Activated CD4-positive, alpha-beta memory T cell treated with anti-CD3 and anti-CD28 coated beads, Interleukin-2, amount 10 ng/mL, durations not matched to agents 7 days and 5 days (primary cell): ENCODE measurements at regions not wholly inside any gene's neighbourhood (a gene's known extent, or its start where the extent isn't known, plus 50 kb on each side); places are given as distances from the start of the nearest gene placed in this dataset.
"Not testable (repeated sequence)": the region's sequence is repeated elsewhere in the genome, so short reads cannot be mapped to it uniquely, and the experiment has no call there.

Experiments used
- CTCF ChIA-PET: fragments of 350-600 bp; sonication (Branson Sonifier 250); formaldehyde crosslinking; loops from one replicate; lab custom pipeline; 2021; ENCODE audit warnings: antibody characterized with exemption, inconsistent platforms; lab: Charles Lee
- POLR2A ChIA-PET: fragments of 350-600 bp; sonication (Branson Sonifier 250); formaldehyde crosslinking; loops from one replicate; lab custom pipeline; 2021; ENCODE audit warnings: antibody characterized with exemption; lab: Charles Lee
- DNase-seq: peaks from one replicate; pipeline ENCODE4 v3.0.0-alpha.2; 2020
- H3K27ac Mint-ChIP-seq: one replicate; pipeline ENCODE4 v1.8.0; 2021; ENCODE audit warnings: mild to moderate bottlenecking, mixed read lengths
- H3K27me3 Mint-ChIP-seq: one replicate; pipeline ENCODE4 v1.8.0; 2021; ENCODE audit warnings: mixed read lengths
- H3K36me3 Mint-ChIP-seq: one replicate; pipeline ENCODE4 v1.8.0; 2021; ENCODE audit warnings: low read depth, mixed read lengths
- H3K4me1 Mint-ChIP-seq: one replicate; pipeline ENCODE4 v1.8.0; 2021; ENCODE audit warnings: mixed read lengths
- H3K4me3 Mint-ChIP-seq: one replicate; pipeline ENCODE4 v1.8.0; 2021; ENCODE audit warnings: mild to moderate bottlenecking, mixed read lengths
- H3K9me3 Mint-ChIP-seq: one replicate; pipeline ENCODE4 v1.8.0; 2021; ENCODE audit warnings: mixed read lengths

GRCh38 chr4:11698033-11698432 is 269.3 kb upstream of the HS3ST1 start:
- Mint-ChIP-seq H3K36me3 (no peaks in the 10 kb centered on the region), H3K4me3 (no peak overlapping the region), H3K9me3 (no peaks in the 10 kb centered on the region), H3K4me1 (no peaks in the 10 kb centered on the region), H3K27ac (no peak overlapping the region), H3K27me3 (no peaks in the 10 kb centered on the region)
- ChIA-PET CTCF (no interaction called here), POLR2A (no interaction called here)
- no peak for DNase-seq

DNA sequence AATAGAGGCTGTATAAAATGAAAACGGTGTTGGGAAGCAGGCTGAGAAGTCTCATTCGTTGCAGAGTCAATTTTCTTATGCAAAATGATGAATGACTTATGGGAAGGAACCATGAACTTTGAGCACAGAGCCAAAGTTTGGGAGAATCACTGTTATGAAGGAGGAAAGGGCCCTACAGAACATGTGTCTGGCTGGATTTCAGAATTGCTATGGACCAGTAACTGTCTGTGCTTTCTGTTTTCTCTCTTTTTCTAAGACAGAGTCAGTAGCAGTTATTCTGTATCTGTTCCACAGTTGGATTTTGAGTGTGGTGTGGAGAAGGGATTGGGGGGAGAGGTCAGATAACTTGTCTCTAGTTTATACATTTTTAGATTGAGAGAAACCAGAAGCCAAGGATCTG is 265.0 kb upstream of the HS3ST1 start:
- CTCF ChIA-PET, result no interaction called here
- no peaks in the 10 kb centered on the region for H3K27me3 Mint-ChIP-seq
- DNase-seq, result no peak
- no peaks in the 10 kb centered on the region for H3K9me3 Mint-ChIP-seq
- H3K4me3 Mint-ChIP-seq, result no peak overlapping the region
- H3K36me3 Mint-ChIP-seq, result no peaks in the 10 kb centered on the region
- H3K27ac Mint-ChIP-seq, result no peak overlapping the region
- no peaks in the 10 kb centered on the region for H3K4me1 Mint-ChIP-seq
- POLR2A ChIA-PET, result no interaction called here

DNA sequence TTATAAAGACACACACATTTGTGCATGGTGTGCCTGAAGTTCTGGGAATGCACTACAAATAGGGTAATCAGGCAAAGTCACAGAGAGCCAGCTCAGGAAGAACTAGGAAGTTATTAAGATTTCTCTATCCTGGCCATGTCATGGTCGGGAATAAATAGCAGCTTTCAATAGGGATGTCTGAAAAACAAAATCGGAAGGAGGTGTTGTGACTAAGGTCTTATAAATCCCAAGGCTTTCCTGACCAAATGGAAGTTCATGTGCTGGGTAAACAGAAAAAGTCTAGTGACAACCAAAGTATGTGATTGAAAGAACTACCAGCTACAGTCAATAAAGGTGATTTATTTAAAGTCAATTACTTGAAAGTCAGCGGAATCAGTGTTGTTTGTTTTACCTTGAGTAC is 262.5 kb upstream of the HS3ST1 start:
- ChIA-PET CTCF (no interaction called here), POLR2A (no interaction called here)
- no peaks in the 10 kb centered on the region for H3K36me3 Mint-ChIP-seq
- no peak for DNase-seq
- no peaks in the 10 kb centered on the region for H3K4me1 Mint-ChIP-seq
- H3K9me3 Mint-ChIP-seq, result no peaks in the 10 kb centered on the region
- H3K4me3 Mint-ChIP-seq, result no peak overlapping the region
- H3K27me3 Mint-ChIP-seq, result no peaks in the 10 kb centered on the region
- H3K27ac Mint-ChIP-seq, result no peak overlapping the region

DNA sequence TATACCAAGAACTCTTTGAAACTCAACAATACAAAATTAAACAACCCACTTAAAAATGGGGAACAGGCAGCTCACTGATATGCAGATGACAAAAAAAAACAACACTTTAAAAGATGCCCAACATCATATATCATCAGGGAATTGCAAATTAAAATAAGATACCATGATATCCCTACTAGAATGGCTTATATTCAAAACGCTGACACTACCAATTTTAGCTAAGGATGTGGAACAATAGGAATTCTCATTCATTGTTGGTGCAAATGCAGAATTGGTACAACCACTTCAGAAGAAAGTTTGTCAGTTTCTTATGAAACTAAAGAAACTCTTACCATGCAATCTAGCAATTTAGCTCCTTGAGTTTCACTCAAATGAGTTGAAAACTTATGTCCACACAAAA is 259.0 kb upstream of the HS3ST1 start:
- Mint-ChIP-seq H3K36me3 (no peaks in the 10 kb centered on the region), H3K27me3 (no peaks in the 10 kb centered on the region), H3K27ac (no peak overlapping the region), H3K4me3 (no peak overlapping the region), H3K4me1 (no peaks in the 10 kb centered on the region), H3K9me3 (no peaks in the 10 kb centered on the region)
- CTCF ChIA-PET, result interaction anchor here (1.4 kb wide), 1 partner anchor 9 kb away, joined by 3 read pairs; no protein-coding TSS in a partner anchor
- POLR2A ChIA-PET, result no interaction called here
- DNase-seq, result no peak

GRCh38 chr4:11685481-11685880 is 256.8 kb upstream of the HS3ST1 start:
- DNase-seq, result no peak
- no peaks in the 10 kb centered on the region for H3K36me3 Mint-ChIP-seq
- CTCF ChIA-PET, result no interaction called here
- POLR2A ChIA-PET, result no interaction called here
- H3K27ac Mint-ChIP-seq, result no peak overlapping the region
- no peaks in the 10 kb centered on the region for H3K4me1 Mint-ChIP-seq
- H3K27me3 Mint-ChIP-seq, result no peaks in the 10 kb centered on the region
- H3K4me3 Mint-ChIP-seq, result no peak overlapping the region
- no peaks in the 10 kb centered on the region for H3K9me3 Mint-ChIP-seq

DNA sequence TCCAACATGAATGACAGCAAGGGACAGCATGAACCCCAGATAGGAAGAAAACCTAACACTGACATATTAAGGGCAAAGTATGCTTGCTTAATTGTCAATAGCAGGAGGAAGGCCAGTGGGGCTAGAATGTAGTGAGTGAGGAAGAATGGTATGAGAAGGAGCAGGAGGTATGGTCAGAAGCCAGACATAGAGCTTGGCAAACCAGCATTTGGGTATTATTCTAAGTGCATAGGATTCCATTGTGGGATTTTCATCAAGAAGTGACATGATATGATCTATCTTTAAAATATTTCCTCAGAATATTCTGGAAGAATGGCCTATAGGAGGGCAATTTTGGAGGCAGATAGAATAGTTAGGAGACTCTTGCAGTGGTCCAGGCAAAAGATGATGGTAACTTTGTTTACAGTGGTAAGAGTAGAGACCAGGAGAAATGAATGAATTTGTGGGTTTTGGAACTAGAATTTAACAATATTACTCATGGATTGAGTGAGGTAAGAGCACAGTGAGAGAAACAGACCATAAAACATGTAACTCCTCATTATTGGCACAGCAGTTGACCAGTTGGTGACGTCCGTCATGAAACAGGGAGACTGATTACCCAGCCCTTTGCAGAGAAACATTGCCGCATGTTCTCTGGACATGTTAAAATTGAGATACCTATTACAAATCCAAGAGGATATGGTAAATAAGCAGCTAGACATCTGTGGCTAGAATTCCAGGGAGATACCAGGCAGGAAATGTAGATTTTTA is 246.5 kb upstream of the HS3ST1 start:
- H3K36me3 Mint-ChIP-seq, result no peaks in the 10 kb centered on the region
- no peak overlapping the region for H3K27ac Mint-ChIP-seq
- ChIA-PET POLR2A (no interaction called here), CTCF (no interaction called here)
- H3K4me3 Mint-ChIP-seq, result no peak overlapping the region
- H3K9me3 Mint-ChIP-seq, result no peaks in the 10 kb centered on the region
- H3K4me1 Mint-ChIP-seq, result no peaks in the 10 kb centered on the region
- DNase-seq, result no peak
- no peaks in the 10 kb centered on the region for H3K27me3 Mint-ChIP-seq

DNA sequence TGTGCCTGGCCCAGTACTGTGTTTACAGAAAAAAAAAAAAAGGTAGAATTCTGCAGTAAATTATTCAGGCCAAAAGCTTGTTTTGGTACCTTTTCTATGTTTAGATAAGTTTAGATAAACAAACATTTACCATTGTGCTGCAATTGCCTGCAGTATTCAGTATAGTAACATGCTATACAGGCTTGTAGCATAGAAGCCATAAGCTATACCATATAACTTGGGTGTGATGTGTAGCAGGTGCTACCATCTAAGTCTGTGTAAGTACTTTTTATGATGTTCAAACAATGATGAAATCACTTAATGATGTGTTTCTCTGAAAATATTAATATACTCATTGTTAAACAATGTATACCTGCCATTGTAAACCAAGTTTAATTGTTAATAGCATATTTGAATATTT is 241.6 kb upstream of the HS3ST1 start:
- H3K27ac Mint-ChIP-seq, result no peak overlapping the region
- ChIA-PET POLR2A (interaction anchor here (0.6 kb wide), 1 partner anchor 503 kb away, joined by 3 read pairs; no protein-coding TSS in a partner anchor), CTCF (interaction anchor here (0.6 kb wide), 1 partner anchor 76 kb away, joined by 3 read pairs; no protein-coding TSS in a partner anchor)
- no peaks in the 10 kb centered on the region for H3K9me3 Mint-ChIP-seq
- H3K4me1 Mint-ChIP-seq, result no peaks in the 10 kb centered on the region
- no peaks in the 10 kb centered on the region for H3K36me3 Mint-ChIP-seq
- no peak for DNase-seq
- H3K27me3 Mint-ChIP-seq, result no peaks in the 10 kb centered on the region
- H3K4me3 Mint-ChIP-seq, result no peak overlapping the region

DNA sequence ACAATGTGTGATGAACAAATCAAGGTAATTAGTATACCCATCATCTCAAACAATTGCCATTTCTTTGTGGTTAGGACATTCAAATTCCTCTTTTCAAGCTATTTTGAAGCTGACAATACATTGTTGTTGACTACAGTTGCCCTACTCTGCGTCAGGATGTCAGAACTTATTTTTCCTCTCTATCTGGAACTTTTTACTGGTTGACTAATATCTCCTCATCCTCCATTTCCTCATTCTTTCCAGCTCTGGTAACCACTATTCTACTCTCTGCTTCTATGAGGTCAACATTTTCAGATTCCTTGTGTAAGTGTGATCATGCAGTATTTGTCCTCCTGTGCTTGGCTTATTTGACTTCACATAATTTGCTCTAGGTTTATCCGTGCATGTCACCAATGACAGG is 240.5 kb upstream of the HS3ST1 start:
- Mint-ChIP-seq H3K4me3 (no peak overlapping the region), H3K36me3 (no peaks in the 10 kb centered on the region), H3K27ac (no peak overlapping the region), H3K4me1 (no peaks in the 10 kb centered on the region), H3K9me3 (no peaks in the 10 kb centered on the region), H3K27me3 (no peaks in the 10 kb centered on the region)
- ChIA-PET POLR2A (no interaction called here), CTCF (interaction anchor here (1.4 kb wide), 1 partner anchor 10 kb away, joined by 3 read pairs; no protein-coding TSS in a partner anchor)
- no peak for DNase-seq

DNA sequence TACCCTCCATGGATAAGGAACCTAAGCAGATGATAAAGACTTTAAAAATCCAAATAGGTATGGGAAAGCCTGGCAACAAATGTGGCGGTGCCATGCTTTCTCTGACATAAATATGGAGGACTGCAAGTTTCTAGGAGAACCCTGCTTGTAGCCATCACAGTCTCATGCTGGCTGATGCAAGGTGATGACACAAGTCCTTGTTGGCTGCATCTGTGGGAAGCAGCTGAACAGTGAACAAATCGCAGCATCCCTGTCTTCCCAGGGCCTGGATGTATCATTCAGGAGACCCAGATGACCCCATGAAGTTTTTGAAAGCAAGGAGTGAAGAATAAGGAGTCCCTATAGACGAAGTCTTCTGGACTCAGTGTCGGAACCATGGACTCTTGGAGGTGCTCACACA is 234.4 kb upstream of the HS3ST1 start:
- Mint-ChIP-seq H3K4me3 (no peak overlapping the region), H3K4me1 (no peaks in the 10 kb centered on the region), H3K27ac (no peak overlapping the region), H3K36me3 (no peaks in the 10 kb centered on the region), H3K9me3 (no peaks in the 10 kb centered on the region), H3K27me3 (no peaks in the 10 kb centered on the region)
- ChIA-PET POLR2A (no interaction called here), CTCF (no interaction called here)
- no peak for DNase-seq

DNA sequence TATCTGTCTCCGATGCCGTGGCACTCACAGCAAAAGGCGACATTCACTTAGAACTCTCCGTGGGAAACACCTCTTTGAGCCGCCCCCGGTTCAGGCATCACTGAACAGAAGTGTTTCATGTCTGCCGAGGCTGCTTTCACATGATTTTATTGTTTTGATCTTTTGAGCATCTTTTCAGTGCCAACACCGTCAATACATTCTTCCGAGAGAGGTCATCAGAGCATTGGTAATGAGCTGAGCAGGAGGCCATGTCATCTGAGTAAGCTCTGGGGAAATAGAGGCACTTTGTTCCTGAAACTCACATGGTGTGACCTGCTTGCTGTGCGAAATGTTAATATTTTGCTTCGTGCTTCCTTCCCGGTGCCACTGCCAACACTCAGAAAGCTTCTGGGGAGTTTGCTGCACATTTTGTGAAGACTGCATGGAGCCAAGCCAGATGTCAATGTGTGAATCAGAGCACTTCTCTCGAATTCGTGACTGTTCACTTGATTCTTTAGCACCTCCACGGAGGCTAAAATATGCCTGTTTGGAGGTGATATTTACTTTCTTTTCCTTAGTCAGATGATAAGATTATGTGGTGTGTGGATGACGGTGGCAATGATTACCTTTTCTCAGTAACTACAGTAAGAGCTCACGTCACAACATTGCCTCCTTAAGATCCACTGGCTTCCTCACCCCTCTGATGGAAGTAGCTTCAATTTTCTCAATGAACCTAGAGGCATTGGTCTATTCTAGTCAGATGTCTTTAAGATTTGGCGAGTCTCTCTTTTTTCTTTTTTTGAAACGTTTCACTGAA is 222.3 kb upstream of the HS3ST1 start:
- DNase-seq, result no peak
- Mint-ChIP-seq H3K27ac (no peak overlapping the region), H3K36me3 (no peaks in the 10 kb centered on the region), H3K9me3 (no peaks in the 10 kb centered on the region), H3K4me1 (no peaks in the 10 kb centered on the region), H3K4me3 (no peak overlapping the region), H3K27me3 (peaks cover 4% of the 10 kb centered on the region)
- CTCF ChIA-PET, result no interaction called here
- POLR2A ChIA-PET, result no interaction called here

DNA sequence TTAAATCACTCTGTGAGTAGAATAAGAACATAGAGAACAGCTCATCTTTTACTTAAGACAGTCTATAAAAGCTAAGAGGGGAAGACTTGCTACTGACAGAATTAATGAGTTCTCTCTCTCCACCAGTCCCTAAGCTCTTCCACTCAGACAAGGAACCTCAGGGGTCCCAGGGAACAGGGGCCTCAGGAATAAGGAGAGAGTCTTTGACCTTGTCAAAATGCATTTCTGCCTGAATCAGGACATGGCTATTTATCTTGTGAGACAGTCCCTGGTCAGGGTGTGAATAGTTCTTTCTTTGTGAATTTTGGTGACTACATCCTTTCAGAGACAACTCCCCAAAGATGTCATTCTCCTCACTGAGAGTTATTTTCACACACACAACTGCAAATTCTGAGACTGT is 218.7 kb upstream of the HS3ST1 start:
- no peak for DNase-seq
- Mint-ChIP-seq H3K27me3 (peaks cover 4% of the 10 kb centered on the region), H3K36me3 (no peaks in the 10 kb centered on the region), H3K9me3 (no peaks in the 10 kb centered on the region), H3K4me3 (no peak overlapping the region), H3K4me1 (no peaks in the 10 kb centered on the region), H3K27ac (no peak overlapping the region)
- POLR2A ChIA-PET, result no interaction called here
- CTCF ChIA-PET, result no interaction called here

DNA sequence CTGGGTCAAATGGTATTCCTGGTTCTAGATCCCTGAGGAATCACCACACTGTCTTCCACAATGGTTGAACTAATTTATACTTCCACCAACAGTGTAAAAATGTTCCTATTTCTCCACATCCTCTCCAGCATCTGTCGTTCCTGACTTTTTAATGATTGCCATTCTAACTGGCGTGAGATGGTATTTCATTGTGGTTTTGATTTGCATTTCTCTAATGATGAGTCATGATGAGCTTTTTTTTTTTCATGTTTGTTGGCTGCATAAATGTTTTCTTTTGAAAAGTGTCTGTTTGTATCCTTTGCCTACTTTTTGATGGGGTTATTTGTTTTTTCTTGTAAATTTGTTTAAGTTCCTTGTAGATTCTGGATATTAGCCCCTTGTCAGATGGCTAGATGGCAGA is 214.4 kb upstream of the HS3ST1 start:
- H3K36me3 Mint-ChIP-seq, H3K27me3 Mint-ChIP-seq, CTCF ChIA-PET, DNase-seq, H3K4me1 Mint-ChIP-seq, H3K27ac Mint-ChIP-seq, H3K9me3 Mint-ChIP-seq, POLR2A ChIA-PET, H3K4me3 Mint-ChIP-seq: not testable (repeated sequence)

DNA sequence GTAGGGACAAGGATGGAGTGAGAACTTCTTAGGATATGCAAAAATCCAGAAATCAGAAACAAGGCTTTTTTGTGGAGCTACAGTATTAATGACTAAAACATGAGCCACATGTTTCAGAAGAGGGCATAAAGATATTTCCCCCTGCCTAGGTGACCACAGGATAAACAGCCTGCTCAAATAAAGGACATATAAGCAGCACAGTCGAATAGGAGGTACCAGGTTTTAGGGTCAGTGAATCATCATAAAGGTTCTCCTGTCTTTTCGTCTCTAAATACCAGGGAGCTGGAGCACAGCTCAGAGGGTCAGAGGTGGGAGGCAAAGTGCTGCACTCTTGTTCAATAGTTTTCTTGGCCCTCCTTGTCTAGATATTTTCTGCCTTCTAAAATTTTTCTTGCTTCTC is 211.9 kb upstream of the HS3ST1 start:
- no peak for DNase-seq
- no peak overlapping the region for H3K4me3 Mint-ChIP-seq
- POLR2A ChIA-PET, result no interaction called here
- no peak overlapping the region for H3K27ac Mint-ChIP-seq
- no peaks in the 10 kb centered on the region for H3K36me3 Mint-ChIP-seq
- H3K4me1 Mint-ChIP-seq, result no peaks in the 10 kb centered on the region
- H3K9me3 Mint-ChIP-seq, result peaks cover 4% of the 10 kb centered on the region
- no peaks in the 10 kb centered on the region for H3K27me3 Mint-ChIP-seq
- CTCF ChIA-PET, result no interaction called here
